ENCODE measurements at regions not wholly inside any gene's neighbourhood (a gene's known extent, or its start where the extent isn't known, plus 50 kb on each side); places are given as distances from the start of the nearest gene placed in this dataset.
A peak's percentile ranks its signal among the peaks of the same experiment; 100 is the strongest.

DNA sequence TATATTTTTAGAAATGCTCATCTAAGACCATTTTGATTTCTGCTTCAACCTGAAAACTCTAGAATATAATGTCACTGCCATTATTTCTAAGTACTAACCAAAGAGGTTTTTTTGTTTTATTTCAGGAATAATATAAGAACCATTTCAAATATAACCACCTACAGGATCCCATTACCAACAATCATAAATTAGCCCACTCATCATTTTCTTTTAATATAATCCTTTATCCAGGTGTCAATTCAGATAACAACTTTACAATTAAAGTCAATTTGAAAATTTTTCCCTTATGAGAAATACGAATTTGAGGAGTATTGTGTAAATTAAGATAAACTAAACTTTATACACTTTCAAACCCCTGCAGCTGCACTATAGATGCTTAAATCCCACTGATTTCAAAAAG lies 1043.0 kb upstream of the CNTN5 start (continued):
- TF ChIP-seq ZNF217 (CRISPR knock-in tag; IDR thresholded peaks at IDR 0.05), result no peak
- TF ChIP-seq ZNF41 (CRISPR knock-in tag; conservative IDR thresholded peaks at IDR 0.05), result no peak
- no peak for TF ChIP-seq NR4A1 (CRISPR knock-in tag; IDR thresholded peaks at IDR 0.05)
- no peak for TF ChIP-seq NR4A1 (tag; IDR thresholded peaks at IDR 0.05)
- peak; percentile 57 for TF ChIP-seq MAFG (tag; conservative IDR thresholded peaks at IDR 0.05)
- peak; percentile 60 for TF ChIP-seq MAFF (IDR thresholded peaks at IDR 0.05; ENCODE audit: low read length)
- TF ChIP-seq, protein P1, sequence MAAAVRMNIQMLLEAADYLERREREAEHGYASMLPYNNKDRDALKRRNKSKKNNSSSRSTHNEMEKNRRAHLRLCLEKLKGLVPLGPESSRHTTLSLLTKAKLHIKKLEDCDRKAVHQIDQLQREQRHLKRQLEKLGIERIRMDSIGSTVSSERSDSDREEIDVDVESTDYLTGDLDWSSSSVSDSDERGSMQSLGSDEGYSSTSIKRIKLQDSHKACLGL (CRISPR knock-in tag; IDR thresholded peaks at IDR 0.05; ENCODE audit: borderline replicate concordance, poor library complexity, severe bottlenecking), result no peak
- no peak for TF ChIP-seq RFX5 (IDR thresholded peaks at IDR 0.05; ENCODE audit: low read depth, low read length)

DNA sequence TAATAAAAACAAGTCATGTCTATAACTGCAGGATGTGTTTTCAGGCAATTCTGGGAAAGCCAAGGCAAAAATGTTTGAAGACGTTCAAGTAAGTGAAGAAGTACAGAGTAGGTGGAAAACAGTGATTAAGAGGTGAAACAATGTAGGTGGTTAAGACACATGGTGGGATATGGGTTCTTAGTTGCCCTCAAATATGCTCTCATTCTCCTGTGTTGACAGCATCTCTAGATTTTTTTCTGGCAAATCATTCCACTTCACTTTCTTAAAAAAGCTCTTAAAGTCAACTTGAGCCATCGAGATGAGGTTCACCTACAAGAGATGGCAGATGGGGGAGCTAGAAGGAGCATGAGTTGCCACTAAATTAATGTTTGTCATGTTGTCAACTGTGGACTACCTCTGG lies 1041.0 kb upstream of the CNTN5 start:
- POLR2A ChIA-PET, result no interaction called here
- Histone ChIP-seq H3K9ac (ENCODE audit: insufficient read depth in 1 of 2, low read depth in 2 of 2, low read length in 2 of 2) (no peak overlapping the region), H3K36me3 (ENCODE audit: control insufficient read depth, insufficient read depth, low read length) (no peaks in the 10 kb centered on the region), H3K4me1 (replicated peaks in 1 of 2; ENCODE audit: control insufficient read depth in 2 of 2, insufficient read depth in 2 of 2, low read length in 2 of 2) (peaks cover 0 to 2% of the 10 kb centered on the region in 2 experiments; a peak in 3 of 5 replicates), H3K4me3 (no peak overlapping the region), H3K27ac (ENCODE audit: extremely low read depth, low read depth, low read length) (no peak overlapping the region), H4K20me1 (replicated peaks; ENCODE audit: control insufficient read depth, insufficient read depth, low read length) (no peaks in the 10 kb centered on the region), H2AFZ (ENCODE audit: low read depth, low read length) (peak overlapping the region; percentile 18; the same call in 1 of the 2 replicates), H3K4me2 (ENCODE audit: insufficient read depth, low read length) (no peak overlapping the region), H3K27me3 (ENCODE audit: control insufficient read depth in 2 of 2, insufficient read depth in 2 of 2, low read length in 2 of 2) (no peaks in the 10 kb centered on the region), H3K9me1 (ENCODE audit: control insufficient read depth, insufficient read depth, low read length) (no peaks in the 10 kb centered on the region), H3K79me2 (ENCODE audit: control insufficient read depth, insufficient read depth, low read length) (no peaks in the 10 kb centered on the region), H3K9me3 (replicated peaks; ENCODE audit: control insufficient read depth, insufficient read depth, low read depth, low read length) (no peaks in the 10 kb centered on the region)
- no peak for FAIRE-seq
- no peak for ATAC-seq
- DNase-seq (ENCODE audit: extremely low read depth in 1 of 4, low spot score in 3 of 4), result no peak
- intact Hi-C loops (cut with micrococcal nuclease) (no loop called here), in situ Hi-C loops (cut with MboI) (no loop called here)
- CTCF ChIA-PET (ENCODE audit: low intra/inter-chr PET ratio), result interaction anchor here (0.7 kb wide), 1 partner anchor 1288 kb away, joined by 4 read pairs; no protein-coding TSS in a partner anchor
- WGBS (ENCODE audit: insufficient coverage, low coverage, missing lambda C conversion rate), result 75% methylated on average over 2 of the region's 2 CpGs
- no TSS peak for BruUV-seq (replicated peaks)
- TF ChIP-seq TEAD2 (tag; IDR thresholded peaks at IDR 0.05), result no peak
- TF ChIP-seq ZNF324 (CRISPR knock-in tag; IDR thresholded peaks at IDR 0.05), result no peak
- no peak for TF ChIP-seq ESRRB (CRISPR knock-in tag; IDR thresholded peaks at IDR 0.05; ENCODE audit: borderline replicate concordance)
- no peak for TF ChIP-seq ZKSCAN1 (IDR thresholded peaks at IDR 0.05; ENCODE audit: low read depth, low read length)
- TF ChIP-seq, protein P2, sequence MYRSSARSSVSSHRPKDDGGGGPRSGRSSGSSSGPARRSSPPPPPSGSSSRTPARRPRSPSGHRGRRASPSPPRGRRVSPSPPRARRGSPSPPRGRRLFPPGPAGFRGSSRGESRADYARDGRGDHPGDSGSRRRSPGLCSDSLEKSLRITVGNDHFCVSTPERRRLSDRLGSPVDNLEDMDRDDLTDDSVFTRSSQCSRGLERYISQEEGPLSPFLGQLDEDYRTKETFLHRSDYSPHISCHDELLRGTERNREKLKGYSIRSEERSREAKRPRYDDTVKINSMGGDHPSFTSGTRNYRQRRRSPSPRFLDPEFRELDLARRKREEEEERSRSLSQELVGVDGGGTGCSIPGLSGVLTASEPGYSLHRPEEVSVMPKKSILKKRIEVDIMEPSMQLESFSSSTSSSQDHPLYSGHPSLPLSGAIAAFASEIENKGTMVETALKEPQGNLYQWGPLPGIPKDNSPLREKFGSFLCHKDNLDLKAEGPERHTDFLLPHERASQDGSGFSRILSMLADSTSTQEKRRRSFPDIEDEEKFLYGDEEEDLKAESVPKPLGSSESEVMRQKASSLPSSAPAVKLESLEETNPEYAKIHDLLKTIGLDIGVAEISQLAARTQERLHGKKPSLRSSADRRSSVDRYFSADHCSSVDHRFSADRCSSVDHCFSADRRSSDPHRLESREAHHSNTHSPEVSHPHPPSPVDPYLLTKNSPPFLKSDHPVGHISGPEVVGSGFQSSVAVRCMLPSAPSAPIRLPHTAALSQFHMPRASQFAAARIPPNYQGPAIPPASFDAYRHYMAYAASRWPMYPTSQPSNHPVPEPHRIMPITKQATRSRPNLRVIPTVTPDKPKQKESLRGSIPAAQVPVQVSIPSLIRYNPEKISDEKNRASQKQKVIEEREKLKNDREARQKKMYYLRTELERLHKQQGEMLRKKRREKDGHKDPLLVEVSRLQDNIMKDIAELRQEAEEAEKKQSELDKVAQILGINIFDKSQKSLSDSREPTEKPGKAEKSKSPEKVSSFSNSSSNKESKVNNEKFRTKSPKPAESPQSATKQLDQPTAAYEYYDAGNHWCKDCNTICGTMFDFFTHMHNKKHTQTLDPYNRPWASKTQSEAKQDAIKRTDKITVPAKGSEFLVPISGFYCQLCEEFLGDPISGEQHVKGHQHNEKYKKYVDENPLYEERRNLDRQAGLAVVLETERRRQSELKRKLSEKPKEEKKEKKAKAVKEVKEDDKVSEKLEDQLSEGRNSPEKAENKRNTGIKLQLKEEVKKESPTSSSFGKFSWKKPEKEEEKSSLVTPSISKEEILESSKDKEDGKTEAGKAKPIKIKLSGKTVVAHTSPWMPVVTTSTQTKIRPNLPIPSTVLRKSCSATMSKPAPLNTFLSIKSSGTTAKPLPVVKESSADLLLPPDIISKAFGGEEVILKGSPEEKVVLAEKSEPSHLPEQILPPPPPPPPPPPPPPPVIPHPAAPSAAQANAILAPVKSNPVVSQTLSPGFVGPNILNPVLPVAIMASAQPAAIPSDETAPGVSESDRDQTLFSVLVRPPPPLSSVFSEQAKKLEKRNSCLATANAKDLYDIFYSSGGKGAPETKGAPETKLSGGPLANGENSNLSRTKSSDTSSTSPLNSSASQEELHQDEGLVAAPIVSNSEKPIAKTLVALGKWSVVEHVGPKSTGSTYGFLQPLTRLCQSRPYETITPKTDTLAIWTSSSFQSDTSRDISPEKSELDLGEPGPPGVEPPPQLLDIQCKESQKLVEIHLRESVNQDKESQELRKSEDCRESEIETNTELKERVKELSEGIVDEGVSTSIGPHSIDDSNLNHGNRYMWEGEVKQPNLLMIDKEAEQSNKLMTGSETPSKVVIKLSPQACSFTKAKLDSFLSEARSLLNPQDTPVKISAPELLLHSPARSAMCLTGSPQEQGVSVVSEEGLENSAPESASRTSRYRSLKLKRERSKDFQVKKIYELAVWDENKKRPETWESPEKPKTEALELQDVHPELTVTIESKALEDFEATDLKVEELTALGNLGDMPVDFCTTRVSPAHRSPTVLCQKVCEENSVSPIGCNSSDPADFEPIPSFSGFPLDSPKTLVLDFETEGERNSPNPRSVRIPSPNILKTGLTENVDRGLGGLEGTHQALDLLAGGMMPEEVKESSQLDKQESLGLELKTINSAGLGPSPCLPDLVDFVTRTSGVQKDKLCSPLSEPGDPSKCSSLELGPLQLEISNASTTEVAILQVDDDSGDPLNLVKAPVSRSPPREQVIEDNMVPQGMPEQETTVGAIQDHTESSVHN (IDR thresholded peaks at IDR 0.05; ENCODE audit: borderline replicate concordance in 1 of 2, low read depth in 1 of 2), result no peak
- no peak for TF ChIP-seq HIVEP1 (CRISPR knock-in tag; IDR thresholded peaks at IDR 0.05)

Data from K562 (cell line).